ENCODE measurements at regions not wholly inside any gene's neighbourhood (a gene's known extent, or its start where the extent isn't known, plus 50 kb on each side); places are given as distances from the start of the nearest gene placed in this dataset.

GRCh38 chr5:6302684-6303083 lies 75.7 kb downstream of the MED10 start:
- TF ChIP-seq, protein P1, sequence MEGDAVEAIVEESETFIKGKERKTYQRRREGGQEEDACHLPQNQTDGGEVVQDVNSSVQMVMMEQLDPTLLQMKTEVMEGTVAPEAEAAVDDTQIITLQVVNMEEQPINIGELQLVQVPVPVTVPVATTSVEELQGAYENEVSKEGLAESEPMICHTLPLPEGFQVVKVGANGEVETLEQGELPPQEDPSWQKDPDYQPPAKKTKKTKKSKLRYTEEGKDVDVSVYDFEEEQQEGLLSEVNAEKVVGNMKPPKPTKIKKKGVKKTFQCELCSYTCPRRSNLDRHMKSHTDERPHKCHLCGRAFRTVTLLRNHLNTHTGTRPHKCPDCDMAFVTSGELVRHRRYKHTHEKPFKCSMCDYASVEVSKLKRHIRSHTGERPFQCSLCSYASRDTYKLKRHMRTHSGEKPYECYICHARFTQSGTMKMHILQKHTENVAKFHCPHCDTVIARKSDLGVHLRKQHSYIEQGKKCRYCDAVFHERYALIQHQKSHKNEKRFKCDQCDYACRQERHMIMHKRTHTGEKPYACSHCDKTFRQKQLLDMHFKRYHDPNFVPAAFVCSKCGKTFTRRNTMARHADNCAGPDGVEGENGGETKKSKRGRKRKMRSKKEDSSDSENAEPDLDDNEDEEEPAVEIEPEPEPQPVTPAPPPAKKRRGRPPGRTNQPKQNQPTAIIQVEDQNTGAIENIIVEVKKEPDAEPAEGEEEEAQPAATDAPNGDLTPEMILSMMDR (IDR thresholded peaks at IDR 0.05; ENCODE audit: insufficient read depth, low read length), result no peak
- TF ChIP-seq POLR2AphosphoS5 (IDR thresholded peaks at IDR 0.05; ENCODE audit: low read depth) (no peak), REST (IDR thresholded peaks at IDR 0.05; ENCODE audit: insufficient replicate concordance, low read depth) (peak; percentile 93), SPI1 (IDR thresholded peaks at IDR 0.05; ENCODE audit: borderline replicate concordance, low read depth) (no peak), GABPA (IDR thresholded peaks at IDR 0.05; ENCODE audit: low read depth) (no peak)

All from HL-60 (cell line).